Suprapubic skin (tissue), 3 donors: ENCODE measurements at regions not wholly inside any gene's neighbourhood (a gene's known extent, or its start where the extent isn't known, plus 50 kb on each side); places are given as distances from the start of the nearest gene placed in this dataset.

Experiments
- CTCF ChIP-seq, 2 donors: fragments of 200-600 bp in 1 of 2; fragments of 450-650 bp in 1 of 2; sonication (generic) in 1 of 2; IDR thresholded peaks; one replicate each; pipeline ENCODE4 v1.5.1; 2016 to 2019; ENCODE audit warnings: antibody characterized with exemption in 2 of 2, mild to moderate bottlenecking in 1 of 2, moderate library complexity in 1 of 2
- POLR2AphosphoS5 ChIP-seq, 3 donors: sonication (generic); formaldehyde crosslinking; IDR thresholded peaks; one replicate each; pipeline ENCODE4 v1.6.1; 2017; ENCODE audit warnings: antibody characterized with exemption in 3 of 3

DNA sequence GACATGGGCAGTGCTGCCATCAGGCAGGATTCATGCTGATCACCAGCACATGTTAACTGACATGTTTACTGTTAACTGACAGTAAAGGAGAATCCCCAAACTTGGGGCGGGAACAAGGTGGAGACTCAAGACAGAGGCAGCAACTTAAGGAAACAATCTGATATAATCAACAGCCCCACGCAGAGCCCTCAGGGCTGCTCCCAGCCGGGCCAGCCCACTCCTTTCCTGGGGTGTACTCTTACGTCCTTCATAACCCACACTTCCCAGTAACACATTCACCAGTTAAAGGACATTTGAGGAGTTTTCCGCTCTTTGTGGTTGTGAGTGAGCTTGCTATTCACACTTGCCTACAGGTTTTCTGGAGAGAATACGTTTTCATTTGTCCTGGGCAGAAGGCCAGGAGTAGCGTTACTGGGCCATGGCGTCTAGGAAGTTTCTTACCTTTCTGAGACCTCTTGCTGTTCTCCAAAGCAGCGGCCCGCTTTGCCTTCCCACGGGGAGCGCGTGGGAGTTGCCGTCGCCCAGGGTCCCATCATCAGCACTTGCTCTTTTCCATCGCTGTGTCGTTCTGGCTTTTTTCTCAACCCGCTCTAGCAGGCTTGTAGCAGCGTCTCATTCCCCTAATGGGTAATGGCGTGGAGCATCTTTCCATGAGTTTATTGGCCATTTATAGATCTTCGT is 56.4 kb downstream of the FOXF2 start:
- TF ChIP-seq CTCF (IDR thresholded peaks at IDR 0.05) (no peak), POLR2AphosphoS5 (IDR thresholded peaks at IDR 0.05) (no peak)
